ENCODE measurements at regions not wholly inside any gene's neighbourhood (a gene's known extent, or its start where the extent isn't known, plus 50 kb on each side); places are given as distances from the start of the nearest gene placed in this dataset.

- WGBS (ENCODE audit: insufficient coverage): 100% methylated on average over 2 of the region's 2 CpGs
- H3K27me3 Mint-ChIP-seq: no peaks in the 10 kb centered on the region
- no peak overlapping the region for H3K9ac ChIP-seq (ENCODE audit: low read length)
- peaks cover 0 to under 1% (median 0%) of the 10 kb centered on the region in 4 experiments for H3K27me3 ChIP-seq (replicated peaks in 1 of 4; ENCODE audit: control extremely low read depth in 1 of 4, control insufficient read depth in 3 of 4, insufficient read depth in 4 of 4, low read length in 3 of 4)
- no peak overlapping the region for H3K4me3 Mint-ChIP-seq
- DNase-seq (no peak), ATAC-seq (ENCODE audit: low read depth) (no peak)
- no peak overlapping the region for H3K27ac ChIP-seq (ENCODE audit: low read length in 2 of 2)
- POLR2A ChIA-PET: no interaction called here
- no peaks in the 10 kb centered on the region for H3K4me1 ChIP-seq (ENCODE audit: control insufficient read depth in 2 of 2, insufficient read depth in 2 of 2, low read length in 2 of 2)
- no peaks in the 10 kb centered on the region for H3K4me1 Mint-ChIP-seq
- no peak overlapping the region for H2AFZ ChIP-seq (ENCODE audit: insufficient read depth, low read depth, low read length, poor library complexity, severe bottlenecking)
- H3K4me3 ChIP-seq (ENCODE audit: control extremely low read depth in 1 of 5, extremely low read depth in 1 of 5, insufficient read depth in 1 of 5, low read depth in 2 of 5, low read length in 4 of 5): no peak overlapping the region
- CTCF ChIA-PET: no interaction called here
- H3K79me2 ChIP-seq (ENCODE audit: control insufficient read depth, insufficient read depth, low read length): no peaks in the 10 kb centered on the region
- no peaks in the 10 kb centered on the region for H4K20me1 ChIP-seq (ENCODE audit: control insufficient read depth, insufficient read depth, low read length, poor library complexity, severe bottlenecking)
- no peak for TF ChIP-seq CTCF (IDR thresholded peaks at IDR 0.05)
- TF ChIP-seq EZH2 (IDR thresholded peaks at IDR 0.05; ENCODE audit: borderline replicate concordance, insufficient read depth, low read depth, low read length, poor library complexity, severe bottlenecking): no peak
- no peak overlapping the region for H3K4me2 ChIP-seq (replicated peaks; ENCODE audit: low read depth, low read length, poor library complexity, severe bottlenecking)
- no peaks in the 10 kb centered on the region for H3K9me3 ChIP-seq (ENCODE audit: control extremely low read depth in 1 of 3, control insufficient read depth in 2 of 3, insufficient read depth in 1 of 3, low read length in 2 of 3)
- no peak overlapping the region for H3K27ac Mint-ChIP-seq
- peaks cover 2% of the 10 kb centered on the region for H3K9me3 Mint-ChIP-seq (ENCODE audit: insufficient read depth)
- H3K36me3 ChIP-seq (replicated peaks in 1 of 2; ENCODE audit: control extremely low read depth in 1 of 2, control insufficient read depth in 1 of 2, extremely low read depth in 1 of 2, insufficient read depth in 2 of 2, low read length in 1 of 2): no peaks in the 10 kb centered on the region
- intact Hi-C loops (cut with micrococcal nuclease): no loop called here
Measured at GRCh38 chr21:26743524-26743923, 101.7 kb downstream of the ADAMTS1 start.

GRCh38 chr21:26739189-26739588 lies 106.0 kb downstream of the ADAMTS1 start:
- no peak overlapping the region for H3K4me3 ChIP-seq (ENCODE audit: control extremely low read depth in 1 of 5, extremely low read depth in 1 of 5, insufficient read depth in 1 of 5, low read depth in 2 of 5, low read length in 4 of 5)
- H3K4me1 Mint-ChIP-seq: no peaks in the 10 kb centered on the region
- no peak overlapping the region for H3K4me3 Mint-ChIP-seq
- H4K20me1 ChIP-seq (ENCODE audit: control insufficient read depth, insufficient read depth, low read length, poor library complexity, severe bottlenecking): no peaks in the 10 kb centered on the region
- H3K27me3 ChIP-seq (replicated peaks in 1 of 4; ENCODE audit: control extremely low read depth in 1 of 4, control insufficient read depth in 3 of 4, insufficient read depth in 4 of 4, low read length in 3 of 4): peaks cover 0 to 3% (median 0%) of the 10 kb centered on the region in 4 experiments
- H3K9me3 Mint-ChIP-seq (ENCODE audit: insufficient read depth): peaks cover 2% of the 10 kb centered on the region
- H3K36me3 ChIP-seq (replicated peaks in 1 of 2; ENCODE audit: control extremely low read depth in 1 of 2, control insufficient read depth in 1 of 2, extremely low read depth in 1 of 2, insufficient read depth in 2 of 2, low read length in 1 of 2): no peaks in the 10 kb centered on the region
- no peaks in the 10 kb centered on the region for H3K79me2 ChIP-seq (ENCODE audit: control insufficient read depth, insufficient read depth, low read length)
- H3K27ac ChIP-seq (ENCODE audit: low read length in 2 of 2): no peak overlapping the region
- no peak overlapping the region for H3K4me2 ChIP-seq (replicated peaks; ENCODE audit: low read depth, low read length, poor library complexity, severe bottlenecking)
- H3K9me3 ChIP-seq (ENCODE audit: control extremely low read depth in 1 of 3, control insufficient read depth in 2 of 3, insufficient read depth in 1 of 3, low read length in 2 of 3): no peaks in the 10 kb centered on the region
- ChIA-PET CTCF (no interaction called here), POLR2A (no interaction called here)
- no peaks in the 10 kb centered on the region for H3K27me3 Mint-ChIP-seq
- no peak overlapping the region for H3K27ac Mint-ChIP-seq
- 80% methylated on average over 1 of the region's 1 CpG for WGBS (ENCODE audit: insufficient coverage)
- no peaks in the 10 kb centered on the region for H3K4me1 ChIP-seq (ENCODE audit: control insufficient read depth in 2 of 2, insufficient read depth in 2 of 2, low read length in 2 of 2)
- ATAC-seq (ENCODE audit: low read depth) (no peak), DNase-seq (no peak)
- intact Hi-C loops (cut with micrococcal nuclease): no loop called here
- TF ChIP-seq CTCF (IDR thresholded peaks at IDR 0.05) (no peak), EZH2 (IDR thresholded peaks at IDR 0.05; ENCODE audit: borderline replicate concordance, insufficient read depth, low read depth, low read length, poor library complexity, severe bottlenecking) (no peak)
- no peak overlapping the region for H3K9ac ChIP-seq (ENCODE audit: low read length)
- H2AFZ ChIP-seq (ENCODE audit: insufficient read depth, low read depth, low read length, poor library complexity, severe bottlenecking): no peak overlapping the region

All from B cell (primary cell).